ENCODE measurements at regions not wholly inside any gene's neighbourhood (a gene's known extent, or its start where the extent isn't known, plus 50 kb on each side); places are given as distances from the start of the nearest gene placed in this dataset.

GRCh38 chr6:155943635-155944034 is 488.0 kb upstream of the NOX3 start:
- BruUV-seq (replicated peaks) = no TSS peak
- Histone ChIP-seq H3K4me2 (ENCODE audit: low read length) (no peak overlapping the region), H3K9me3 (ENCODE audit: low read length) (0 out of 2 replicates have a peak, but pooled peaks cover 3% of the 10 kb centered on the region), H3K79me2 (ENCODE audit: insufficient read depth, low read depth, low read length) (no peaks in the 10 kb centered on the region), H2AFZ (ENCODE audit: low read length) (no peak overlapping the region), H3K9me2 (ENCODE audit: insufficient read depth, low read length) (no peaks in the 10 kb centered on the region), H4K20me1 (ENCODE audit: insufficient read depth, low read length) (no peaks in the 10 kb centered on the region), H3K27ac (ENCODE audit: low read depth, low read length, poor library complexity, severe bottlenecking) (no peak overlapping the region), H3K36me3 (ENCODE audit: insufficient read depth, low read length) (no peaks in the 10 kb centered on the region), H3K4me3 (ENCODE audit: low read depth, low read length, poor library complexity, severe bottlenecking) (no peak overlapping the region), H3K4me1 (ENCODE audit: insufficient read depth, low read length, poor library complexity, severe bottlenecking) (no peaks in the 10 kb centered on the region)
- ChIA-PET POLR2A (interaction anchor here (0.6 to 0.7 kb wide), 5 partner anchors 8 to 463 kb away, joined by 3 to 4 read pairs (median 3); no protein-coding TSS in a partner anchor), CTCF (ENCODE audit: unreplicated experiment) (interaction anchor here (0.6 kb wide), 1 partner anchor 241 kb away, joined by 3 read pairs; no protein-coding TSS in a partner anchor)
- TF ChIP-seq EZH2phosphoT487 (IDR thresholded peaks at IDR 0.05; ENCODE audit: borderline replicate concordance, low read depth, low read length) = no peak
- TF ChIP-seq CTCF (conservative IDR thresholded peaks at IDR 0.05; ENCODE audit: low read length) = no peak
- no peak for DNase-seq (ENCODE audit: low spot score)
- intact Hi-C loops (cut with micrococcal nuclease; ENCODE audit: unreplicated experiment) = no loop called here

- Histone ChIP-seq H3K4me3 (ENCODE audit: low read depth, low read length, poor library complexity, severe bottlenecking) (no peak overlapping the region), H3K9me3 (ENCODE audit: low read length) (no peaks in the 10 kb centered on the region), H4K20me1 (ENCODE audit: insufficient read depth, low read length) (no peaks in the 10 kb centered on the region), H3K4me1 (ENCODE audit: insufficient read depth, low read length, poor library complexity, severe bottlenecking) (no peaks in the 10 kb centered on the region), H3K79me2 (ENCODE audit: insufficient read depth, low read depth, low read length) (no peaks in the 10 kb centered on the region), H3K4me2 (ENCODE audit: low read length) (no peak overlapping the region), H3K36me3 (ENCODE audit: insufficient read depth, low read length) (no peaks in the 10 kb centered on the region), H3K27ac (ENCODE audit: low read depth, low read length, poor library complexity, severe bottlenecking) (no peak overlapping the region), H2AFZ (ENCODE audit: low read length) (no peak overlapping the region), H3K9me2 (ENCODE audit: insufficient read depth, low read length) (no peaks in the 10 kb centered on the region)
- CTCF ChIA-PET (ENCODE audit: unreplicated experiment) = no interaction called here
- intact Hi-C loops (cut with micrococcal nuclease; ENCODE audit: unreplicated experiment) = no loop called here
- BruUV-seq (replicated peaks) = no TSS peak
- DNase-seq (ENCODE audit: low spot score) = no peak
- POLR2A ChIA-PET = no interaction called here
- TF ChIP-seq CTCF (conservative IDR thresholded peaks at IDR 0.05; ENCODE audit: low read length) (no peak), EZH2phosphoT487 (IDR thresholded peaks at IDR 0.05; ENCODE audit: borderline replicate concordance, low read depth, low read length) (no peak)
These were observed 483.6 kb upstream of the NOX3 start for GRCh38 chr6:155939253-155939652.

- TF ChIP-seq CTCF (conservative IDR thresholded peaks at IDR 0.05; ENCODE audit: low read length) (no peak), EZH2phosphoT487 (IDR thresholded peaks at IDR 0.05; ENCODE audit: borderline replicate concordance, low read depth, low read length) (no peak)
- Histone ChIP-seq H3K9me3 (ENCODE audit: low read length) (no peaks in the 10 kb centered on the region), H3K79me2 (ENCODE audit: insufficient read depth, low read depth, low read length) (no peaks in the 10 kb centered on the region), H3K4me3 (ENCODE audit: low read depth, low read length, poor library complexity, severe bottlenecking) (no peak overlapping the region), H3K4me2 (ENCODE audit: low read length) (no peak overlapping the region), H3K36me3 (ENCODE audit: insufficient read depth, low read length) (no peaks in the 10 kb centered on the region), H4K20me1 (ENCODE audit: insufficient read depth, low read length) (no peaks in the 10 kb centered on the region), H3K27ac (ENCODE audit: low read depth, low read length, poor library complexity, severe bottlenecking) (no peak overlapping the region), H3K9me2 (ENCODE audit: insufficient read depth, low read length) (no peaks in the 10 kb centered on the region), H2AFZ (ENCODE audit: low read length) (no peak overlapping the region), H3K4me1 (ENCODE audit: insufficient read depth, low read length, poor library complexity, severe bottlenecking) (no peaks in the 10 kb centered on the region)
- no TSS peak for BruUV-seq (replicated peaks)
- ChIA-PET POLR2A (interaction anchor here (0.7 kb wide), 1 partner anchor 1784 kb away, joined by 3 read pairs; no protein-coding TSS in a partner anchor), CTCF (ENCODE audit: unreplicated experiment) (no interaction called here)
- no peak for DNase-seq (ENCODE audit: low spot score)
- intact Hi-C loops (cut with micrococcal nuclease; ENCODE audit: unreplicated experiment) = no loop called here
These were observed 480.9 kb upstream of the NOX3 start for GRCh38 chr6:155936551-155936950.

Measured in OCI-LY7 (cell line).